Endothelial cell of hepatic sinusoid (primary cell): ENCODE measurements at regions not wholly inside any gene's neighbourhood (a gene's known extent, or its start where the extent isn't known, plus 50 kb on each side); places are given as distances from the start of the nearest gene placed in this dataset.
"Not testable (repeated sequence)": the region's sequence is repeated elsewhere in the genome, so short reads cannot be mapped to it uniquely, and the experiment has no call there.

Source experiments
- in situ Hi-C: cut with HindIII; loops from 2 replicates; pipeline ENCODE4 v1.10.0; 2017; ENCODE audit warnings: low sequenced_read_pairs

- in situ Hi-C loops: no loop called here
These were observed 80.5 kb downstream of the ZIC3 start for GRCh38 chrX:137646472-137646871.

- in situ Hi-C loops: no loop called here
These were observed 85.7 kb downstream of the ZIC3 start for GRCh38 chrX:137651647-137652046.

- in situ Hi-C loops: no loop called here
These were observed 86.2 kb downstream of the ZIC3 start for GRCh38 chrX:137652086-137652485.

GRCh38 chrX:137654481-137654880 lies 88.6 kb downstream of the ZIC3 start:
- in situ Hi-C loops: no loop called here

- in situ Hi-C loops: no loop called here
These were observed 101.8 kb downstream of the ZIC3 start for GRCh38 chrX:137667776-137668175.

GRCh38 chrX:137684591-137684990 lies 118.7 kb downstream of the ZIC3 start:
- in situ Hi-C loops: no loop called here

- in situ Hi-C loops: no loop called here
These were observed 129.5 kb downstream of the ZIC3 start for GRCh38 chrX:137695417-137695816.

GRCh38 chrX:137707348-137707747 lies 141.4 kb downstream of the ZIC3 start:
- in situ Hi-C loops: no loop called here

- in situ Hi-C loops: no loop called here
These were observed 176.9 kb downstream of the ZIC3 start for GRCh38 chrX:137742846-137743245.

GRCh38 chrX:137743414-137743813 lies 177.5 kb downstream of the ZIC3 start:
- in situ Hi-C loops: no loop called here

- in situ Hi-C loops: no loop called here
These were observed 180.4 kb downstream of the ZIC3 start for GRCh38 chrX:137746289-137746688.

GRCh38 chrX:137747244-137748043 lies 181.5 kb downstream of the ZIC3 start:
- in situ Hi-C loops: no loop called here

- in situ Hi-C loops: no loop called here
These were observed 182.9 kb downstream of the ZIC3 start for GRCh38 chrX:137748827-137749226.

GRCh38 chrX:137749246-137749645 lies 183.3 kb downstream of the ZIC3 start:
- in situ Hi-C loops: no loop called here

- in situ Hi-C loops: no loop called here
These were observed 205.6 kb downstream of the ZIC3 start for GRCh38 chrX:137771537-137771936.

GRCh38 chrX:137792214-137792613 lies 226.3 kb downstream of the ZIC3 start:
- in situ Hi-C loops: no loop called here

- in situ Hi-C loops: not testable (repeated sequence)
These were observed 232.0 kb downstream of the ZIC3 start for GRCh38 chrX:137797926-137798325.

- in situ Hi-C loops: no loop called here
These were observed 257.3 kb downstream of the ZIC3 start for GRCh38 chrX:137823257-137823656.

- in situ Hi-C loops: no loop called here
These were observed 281.4 kb downstream of the ZIC3 start for GRCh38 chrX:137847376-137847775.

- in situ Hi-C loops: no loop called here
These were observed 282.5 kb downstream of the ZIC3 start for GRCh38 chrX:137848266-137848905.

- in situ Hi-C loops: no loop called here
These were observed 286.6 kb downstream of the ZIC3 start for GRCh38 chrX:137852502-137852901.

GRCh38 chrX:137855490-137855889 lies 289.6 kb downstream of the ZIC3 start:
- in situ Hi-C loops: no loop called here
